ENCODE measurements at regions not wholly inside any gene's neighbourhood (a gene's known extent, or its start where the extent isn't known, plus 50 kb on each side); places are given as distances from the start of the nearest gene placed in this dataset.

- no peak for DNase-seq (ENCODE audit: low read depth in 2 of 2)
These were observed 238.3 kb downstream of the SEC14L1 start for GRCh38 chr17:77379065-77379428.

GRCh38 chr17:77379832-77380231 is 239.1 kb downstream of the SEC14L1 start:
- DNase-seq (ENCODE audit: low read depth in 2 of 2) = no peak

GRCh38 chr17:77380395-77381184 is 239.8 kb downstream of the SEC14L1 start:
- DNase-seq (ENCODE audit: low read depth in 2 of 2) = no peak

- no peak for DNase-seq (ENCODE audit: low read depth in 2 of 2)
These were observed 240.5 kb downstream of the SEC14L1 start for GRCh38 chr17:77381185-77381700.

GRCh38 chr17:77381731-77382130 is 241.0 kb downstream of the SEC14L1 start:
- DNase-seq (ENCODE audit: low read depth in 2 of 2) = no peak

GRCh38 chr17:77382356-77382911 is 241.7 kb downstream of the SEC14L1 start:
- DNase-seq (ENCODE audit: low read depth in 2 of 2) = no peak

GRCh38 chr17:77382966-77383612 is 242.3 kb downstream of the SEC14L1 start:
- no peak for DNase-seq (ENCODE audit: low read depth in 2 of 2)

GRCh38 chr17:77383613-77384608 is 243.1 kb downstream of the SEC14L1 start:
- DNase-seq (ENCODE audit: low read depth in 2 of 2) = no peak

- no peak for DNase-seq (ENCODE audit: low read depth in 2 of 2)
These were observed 245.2 kb downstream of the SEC14L1 start for GRCh38 chr17:77385750-77386501.

- DNase-seq (ENCODE audit: low read depth in 2 of 2) = no peak
These were observed 245.9 kb downstream of the SEC14L1 start for GRCh38 chr17:77386502-77387192.

- no peak for DNase-seq (ENCODE audit: low read depth in 2 of 2)
These were observed 247.1 kb downstream of the SEC14L1 start for GRCh38 chr17:77387891-77388290.

- no peak for DNase-seq (ENCODE audit: low read depth in 2 of 2)
These were observed 247.9 kb downstream of the SEC14L1 start for GRCh38 chr17:77388384-77389306.

- no peak for DNase-seq (ENCODE audit: low read depth in 2 of 2)
These were observed 250.1 kb downstream of the SEC14L1 start for GRCh38 chr17:77390870-77391269.

- DNase-seq (ENCODE audit: low read depth in 2 of 2) = no peak
These were observed 251.1 kb downstream of the SEC14L1 start for GRCh38 chr17:77391668-77392375.

- no peak for DNase-seq (ENCODE audit: low read depth in 2 of 2)
These were observed 251.9 kb downstream of the SEC14L1 start for GRCh38 chr17:77392376-77393273.

GRCh38 chr17:77393274-77393600 is 252.5 kb downstream of the SEC14L1 start:
- no peak for DNase-seq (ENCODE audit: low read depth in 2 of 2)

- DNase-seq (ENCODE audit: low read depth in 2 of 2) = no peak
These were observed 253.2 kb downstream of the SEC14L1 start for GRCh38 chr17:77393867-77394539.

Measured in stimulated activated CD8-positive, alpha-beta memory T cell treated with anti-CD3 and anti-CD28 coated beads, Interleukin-15, amount 100 ng/mL, for 4 hours (primary cell).